CD8-positive, alpha-beta memory T cell (primary cell): ENCODE measurements at regions not wholly inside any gene's neighbourhood (a gene's known extent, or its start where the extent isn't known, plus 50 kb on each side); places are given as distances from the start of the nearest gene placed in this dataset.

ENCODE experiments used
- CTCF ChIA-PET: fragments of 350-600 bp; sonication (Branson Sonifier 250); formaldehyde crosslinking; loops from one replicate; lab custom pipeline; 2021; ENCODE audit warnings: antibody characterized with exemption; lab: Charles Lee
- POLR2A ChIA-PET: fragments of 350-600 bp; sonication (Branson Sonifier 250); formaldehyde crosslinking; loops from one replicate; lab custom pipeline; 2021; ENCODE audit warnings: antibody characterized with exemption; lab: Charles Lee
- DNase-seq, 5 donors: peaks; one replicate each; pipeline versions ENCODE4 v3.0.0 to v3.0.0-alpha.2; 2020 to 2022; ENCODE audit warnings: mixed read lengths in 1 of 5
- H3K27ac ChIP-seq: one replicate; pipeline ENCODE4 v1.7.0; 2013; ENCODE audit warnings: low read depth, mild to moderate bottlenecking, low read length, moderate library complexity
- H3K27me3 ChIP-seq: 2 replicates; pipeline ENCODE4 v1.7.0; 2013; ENCODE audit warnings: low read length, mild to moderate bottlenecking; ENCODE audit not compliant: insufficient read depth, poor library complexity, severe bottlenecking
- H3K36me3 ChIP-seq: 2 replicates; pipeline ENCODE4 v1.7.0; 2013; ENCODE audit warnings: mild to moderate bottlenecking, low read length, moderate library complexity; ENCODE audit not compliant: insufficient read depth
- H3K4me1 ChIP-seq: 2 replicates; pipeline ENCODE4 v1.7.0; 2013; ENCODE audit warnings: mild to moderate bottlenecking, low read length, moderate library complexity; ENCODE audit not compliant: insufficient read depth
- H3K4me3 ChIP-seq: 2 replicates; pipeline ENCODE4 v1.7.0; 2013; ENCODE audit warnings: mild to moderate bottlenecking, low read length
- H3K9me3 ChIP-seq: 2 replicates; pipeline ENCODE4 v1.7.0; 2013; ENCODE audit warnings: mild to moderate bottlenecking, low read length
- H3K27ac Mint-ChIP-seq, 8 donors: one replicate each; pipeline ENCODE4 v1.8.0; 2020 to 2021; ENCODE audit warnings: mixed read lengths in 8 of 8, mild to moderate bottlenecking in 6 of 8, inconsistent platforms in 3 of 8, moderate library complexity in 3 of 8
- H3K27me3 Mint-ChIP-seq, 2 donors: one replicate each; pipeline ENCODE4 v1.8.0; 2020 to 2021; ENCODE audit warnings: mixed read lengths in 2 of 2, mild to moderate bottlenecking in 1 of 2, moderate library complexity in 1 of 2
- H3K36me3 Mint-ChIP-seq, 3 donors: one replicate each; pipeline ENCODE4 v1.8.0; 2020 to 2021; ENCODE audit warnings: mixed read lengths in 3 of 3, inconsistent platforms in 1 of 3, mild to moderate bottlenecking in 1 of 3
- H3K4me1 Mint-ChIP-seq, 3 donors: one replicate each; pipeline ENCODE4 v1.8.0; 2020 to 2021; ENCODE audit warnings: mixed read lengths in 3 of 3, inconsistent platforms in 1 of 3, mild to moderate bottlenecking in 1 of 3
- H3K4me3 Mint-ChIP-seq, 7 donors: one replicate each; pipeline ENCODE4 v1.8.0; 2020 to 2021; ENCODE audit warnings: mixed read lengths in 7 of 7, mild to moderate bottlenecking in 6 of 7, moderate library complexity in 4 of 7, inconsistent platforms in 2 of 7
- H3K9me3 Mint-ChIP-seq, 5 donors: one replicate each; pipeline ENCODE4 v1.8.0; 2020 to 2022; ENCODE audit warnings: mixed read lengths in 5 of 5, mild to moderate bottlenecking in 3 of 5, moderate library complexity in 2 of 5, inconsistent platforms in 1 of 5

DNA sequence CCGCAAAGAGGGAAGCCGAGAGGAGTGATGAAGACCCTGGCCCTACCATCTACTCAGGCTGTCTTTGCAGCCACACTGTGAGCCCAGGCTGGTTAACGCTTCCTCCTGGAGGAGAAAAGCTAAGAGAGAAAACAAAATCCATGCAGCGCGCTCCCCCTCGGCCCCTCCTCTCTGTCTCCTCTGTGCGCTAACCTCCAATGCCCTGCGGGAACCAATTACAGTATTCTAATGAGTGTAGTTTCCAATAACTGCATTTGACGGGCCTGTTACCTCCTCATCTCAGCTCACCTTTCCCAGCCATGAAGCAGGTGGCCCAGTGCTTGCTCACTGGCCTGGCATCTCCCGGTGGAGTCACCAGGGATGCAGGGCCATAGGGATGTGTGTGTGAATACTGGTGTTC is 565.5 kb downstream of the EBF1 start:
- CTCF ChIA-PET, result no interaction called here

DNA sequence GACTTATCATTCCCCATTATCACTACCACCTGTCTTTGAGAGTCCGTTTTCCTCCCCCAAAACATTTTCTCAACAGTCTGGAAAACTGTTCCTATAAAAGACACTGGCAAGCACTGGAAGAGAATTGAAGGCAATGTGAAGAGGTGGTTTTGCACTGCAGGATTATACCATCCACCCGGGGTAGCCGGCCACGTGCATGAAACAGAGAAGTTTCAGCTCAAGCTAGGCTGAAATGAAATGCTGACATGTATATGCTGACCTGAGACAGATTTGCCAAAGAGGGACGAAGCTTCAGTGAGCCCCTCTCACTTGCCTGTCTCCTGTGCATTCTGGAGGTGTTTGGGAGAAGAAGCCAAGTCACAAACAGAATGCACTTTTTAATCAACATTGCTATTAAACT is 567.0 kb downstream of the EBF1 start:
- peaks cover under 1 to 3% of the 10 kb centered on the region in 2 donors for H3K27me3 Mint-ChIP-seq

More for the DNA sequence above, 565.5 kb downstream of the EBF1 start:
- Mint-ChIP-seq H3K27me3 (peaks cover 3% of the 10 kb centered on the region in 2 donors), H3K4me1 (no peaks in the 10 kb centered on the region), H3K27ac (no peak overlapping the region), H3K4me3 (no peak overlapping the region), H3K36me3 (no peaks in the 10 kb centered on the region), H3K9me3 (peaks cover 0 to 5% (median 0%) of the 10 kb centered on the region in 5 donors)
- Histone ChIP-seq H3K9me3 (no peaks in the 10 kb centered on the region), H3K4me1 (no peaks in the 10 kb centered on the region), H3K27me3 (no peaks in the 10 kb centered on the region), H3K36me3 (no peaks in the 10 kb centered on the region), H3K27ac (no peak overlapping the region), H3K4me3 (no peak overlapping the region)
- POLR2A ChIA-PET, result no interaction called here
- no peak for DNase-seq

GRCh38 chr5:158531860-158532259 is 567.9 kb downstream of the EBF1 start:
- H3K4me1 Mint-ChIP-seq, result no peaks in the 10 kb centered on the region
- H3K4me3 Mint-ChIP-seq, result no peak overlapping the region
- H3K27me3 Mint-ChIP-seq, result peaks cover 0 to 3% of the 10 kb centered on the region in 2 donors
- DNase-seq, result no peak
- H3K4me1 ChIP-seq, result no peaks in the 10 kb centered on the region
- peaks cover 0 to 3% (median 0%) of the 10 kb centered on the region in 5 donors for H3K9me3 Mint-ChIP-seq
- H3K4me3 ChIP-seq, result no peak overlapping the region
- no peaks in the 10 kb centered on the region for H3K36me3 Mint-ChIP-seq
- H3K27ac Mint-ChIP-seq, result no peak overlapping the region
- H3K36me3 ChIP-seq, result no peaks in the 10 kb centered on the region
- no peaks in the 10 kb centered on the region for H3K9me3 ChIP-seq
- ChIA-PET POLR2A (no interaction called here), CTCF (no interaction called here)
- no peak overlapping the region for H3K27ac ChIP-seq
- H3K27me3 ChIP-seq, result no peaks in the 10 kb centered on the region

More for the DNA sequence above, 567.0 kb downstream of the EBF1 start:
- ChIA-PET POLR2A (no interaction called here), CTCF (no interaction called here)
- Mint-ChIP-seq H3K27ac (no peak overlapping the region), H3K4me3 (no peak overlapping the region), H3K4me1 (no peaks in the 10 kb centered on the region), H3K9me3 (peaks cover 0 to 3% (median 0%) of the 10 kb centered on the region in 5 donors), H3K36me3 (no peaks in the 10 kb centered on the region)
- no peaks in the 10 kb centered on the region for H3K9me3 ChIP-seq
- no peaks in the 10 kb centered on the region for H3K4me1 ChIP-seq
- H3K27me3 ChIP-seq, result no peaks in the 10 kb centered on the region
- H3K27ac ChIP-seq, result no peak overlapping the region
- DNase-seq, result no peak
- no peak overlapping the region for H3K4me3 ChIP-seq
- H3K36me3 ChIP-seq, result no peaks in the 10 kb centered on the region

- H3K27me3 Mint-ChIP-seq, result no peaks in the 10 kb centered on the region
- no peak overlapping the region for H3K27ac ChIP-seq
Measured at GRCh38 chr5:158530115-158530514, 569.6 kb downstream of the EBF1 start.

DNA sequence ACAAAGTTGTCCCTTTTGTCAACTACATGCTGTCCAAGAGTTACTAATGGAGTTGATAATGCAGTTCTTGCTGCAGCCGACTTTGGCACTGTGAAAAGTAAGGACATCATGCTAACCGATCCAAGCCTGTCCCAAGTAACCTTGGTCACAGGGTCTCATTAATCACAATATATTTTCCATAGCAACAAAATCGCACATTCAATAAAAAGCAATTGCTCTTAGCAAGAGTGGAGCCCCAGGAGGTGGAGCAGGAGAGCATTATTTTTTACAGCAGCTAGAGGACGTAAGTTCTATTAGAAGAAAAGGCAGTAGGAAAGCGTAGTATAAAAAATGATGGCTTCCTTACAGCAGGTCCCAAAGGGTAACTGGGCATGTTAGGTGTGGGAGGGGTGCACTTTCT is 570.3 kb downstream of the EBF1 start:
- H3K27me3 ChIP-seq, result no peaks in the 10 kb centered on the region
- H3K4me1 ChIP-seq, result no peaks in the 10 kb centered on the region
- Mint-ChIP-seq H3K27me3 (no peaks in the 10 kb centered on the region), H3K27ac (no peak overlapping the region), H3K4me3 (no peak overlapping the region), H3K9me3 (no peaks in the 10 kb centered on the region), H3K4me1 (no peaks in the 10 kb centered on the region), H3K36me3 (no peaks in the 10 kb centered on the region)
- no peak for DNase-seq
- H3K27ac ChIP-seq, result no peak overlapping the region
- no peaks in the 10 kb centered on the region for H3K36me3 ChIP-seq
- ChIA-PET CTCF (no interaction called here), POLR2A (no interaction called here)
- H3K4me3 ChIP-seq, result no peak overlapping the region
- no peaks in the 10 kb centered on the region for H3K9me3 ChIP-seq

More at GRCh38 chr5:158530115-158530514, 569.6 kb downstream of the EBF1 start:
- Histone ChIP-seq H3K36me3 (no peaks in the 10 kb centered on the region), H3K9me3 (no peaks in the 10 kb centered on the region), H3K4me1 (no peaks in the 10 kb centered on the region), H3K4me3 (no peak overlapping the region), H3K27me3 (no peaks in the 10 kb centered on the region)
- ChIA-PET POLR2A (no interaction called here), CTCF (no interaction called here)
- Mint-ChIP-seq H3K4me1 (no peaks in the 10 kb centered on the region), H3K27ac (no peak overlapping the region), H3K4me3 (no peak overlapping the region), H3K9me3 (no peaks in the 10 kb centered on the region), H3K36me3 (no peaks in the 10 kb centered on the region)
- no peak for DNase-seq

GRCh38 chr5:158525663-158526062 is 574.1 kb downstream of the EBF1 start:
- DNase-seq, result no peak
- Mint-ChIP-seq H3K27me3 (peaks cover 0 to 4% of the 10 kb centered on the region in 2 donors), H3K9me3 (no peaks in the 10 kb centered on the region), H3K4me1 (no peaks in the 10 kb centered on the region), H3K4me3 (no peak overlapping the region), H3K27ac (no peak overlapping the region), H3K36me3 (no peaks in the 10 kb centered on the region)
- no peaks in the 10 kb centered on the region for H3K27me3 ChIP-seq
- H3K4me3 ChIP-seq, result no peak overlapping the region
- H3K36me3 ChIP-seq, result no peaks in the 10 kb centered on the region
- no peaks in the 10 kb centered on the region for H3K4me1 ChIP-seq
- CTCF ChIA-PET, result no interaction called here
- no peak overlapping the region for H3K27ac ChIP-seq
- POLR2A ChIA-PET, result no interaction called here
- no peaks in the 10 kb centered on the region for H3K9me3 ChIP-seq

DNA sequence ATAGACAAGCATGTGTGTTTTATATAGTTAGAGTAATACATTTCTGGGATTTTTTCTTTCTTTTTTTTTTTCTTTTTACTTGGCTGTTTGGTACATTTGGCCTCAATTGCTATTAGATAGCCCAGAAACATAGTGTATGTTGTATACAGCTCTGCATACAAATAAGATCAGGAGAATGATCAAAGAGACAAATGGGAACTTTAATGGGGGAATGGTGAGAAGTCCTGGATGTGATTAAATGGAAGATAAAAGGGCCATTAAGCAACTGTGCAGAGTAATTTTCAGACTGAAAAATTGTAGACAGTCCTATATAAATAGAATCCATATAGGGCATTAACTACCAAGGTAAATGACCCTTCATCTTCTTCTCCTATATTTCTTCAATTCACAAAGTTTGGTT is 575.6 kb downstream of the EBF1 start:
- ChIA-PET POLR2A (no interaction called here), CTCF (no interaction called here)
- H3K9me3 Mint-ChIP-seq, result no peaks in the 10 kb centered on the region
- DNase-seq, result no peak
- H3K27ac ChIP-seq, result no peak overlapping the region
- H3K27ac Mint-ChIP-seq, result no peak overlapping the region
- no peak overlapping the region for H3K4me3 Mint-ChIP-seq
- no peaks in the 10 kb centered on the region for H3K4me1 ChIP-seq
- peaks cover 0 to 4% of the 10 kb centered on the region in 2 donors for H3K27me3 Mint-ChIP-seq
- no peaks in the 10 kb centered on the region for H3K36me3 Mint-ChIP-seq
- no peaks in the 10 kb centered on the region for H3K27me3 ChIP-seq
- no peak overlapping the region for H3K4me3 ChIP-seq
- H3K36me3 ChIP-seq, result no peaks in the 10 kb centered on the region
- H3K4me1 Mint-ChIP-seq, result no peaks in the 10 kb centered on the region
- no peaks in the 10 kb centered on the region for H3K9me3 ChIP-seq

- H3K9me3 Mint-ChIP-seq, result no peaks in the 10 kb centered on the region
- no peak overlapping the region for H3K27ac ChIP-seq
Measured at GRCh38 chr5:158522776-158523175, 576.9 kb downstream of the EBF1 start.

GRCh38 chr5:158521995-158522394 is 577.7 kb downstream of the EBF1 start:
- H3K4me1 Mint-ChIP-seq, result no peaks in the 10 kb centered on the region
- no peaks in the 10 kb centered on the region for H3K9me3 Mint-ChIP-seq

More at GRCh38 chr5:158522776-158523175, 576.9 kb downstream of the EBF1 start:
- H3K27ac Mint-ChIP-seq, result no peak overlapping the region
- H3K4me1 Mint-ChIP-seq, result no peaks in the 10 kb centered on the region
- no peak overlapping the region for H3K4me3 ChIP-seq
- no peak overlapping the region for H3K4me3 Mint-ChIP-seq
- H3K27me3 ChIP-seq, result no peaks in the 10 kb centered on the region
- no peaks in the 10 kb centered on the region for H3K36me3 ChIP-seq
- no peaks in the 10 kb centered on the region for H3K36me3 Mint-ChIP-seq
- CTCF ChIA-PET, result no interaction called here
- POLR2A ChIA-PET, result no interaction called here
- no peak for DNase-seq
- no peaks in the 10 kb centered on the region for H3K9me3 ChIP-seq
- peaks cover 0 to 4% of the 10 kb centered on the region in 2 donors for H3K27me3 Mint-ChIP-seq
- H3K4me1 ChIP-seq, result no peaks in the 10 kb centered on the region

More at GRCh38 chr5:158521995-158522394, 577.7 kb downstream of the EBF1 start:
- Mint-ChIP-seq H3K27me3 (peaks cover 0 to 4% of the 10 kb centered on the region in 2 donors), H3K4me3 (no peak overlapping the region), H3K27ac (no peak overlapping the region), H3K36me3 (no peaks in the 10 kb centered on the region)
- no peak overlapping the region for H3K27ac ChIP-seq
- no peaks in the 10 kb centered on the region for H3K4me1 ChIP-seq
- H3K4me3 ChIP-seq, result no peak overlapping the region
- H3K27me3 ChIP-seq, result no peaks in the 10 kb centered on the region
- DNase-seq, result no peak
- ChIA-PET CTCF (no interaction called here), POLR2A (no interaction called here)
- no peaks in the 10 kb centered on the region for H3K9me3 ChIP-seq
- no peaks in the 10 kb centered on the region for H3K36me3 ChIP-seq
